Endothelial cell of umbilical vein (primary cell): ENCODE measurements at regions not wholly inside any gene's neighbourhood (a gene's known extent, or its start where the extent isn't known, plus 50 kb on each side); places are given as distances from the start of the nearest gene placed in this dataset.

Experiments
- BruUV-seq: library from RNA; stranded (reverse); fragments of 400-500 nt; replicated peaks from 2 replicates; lab custom pipeline; 2021; lab: Mats Ljungman, UMichigan
- CTCF ChIA-PET: fragments of 300-600, 350-600 bp; sonication (Branson Sonifier 250); formaldehyde crosslinking; loops from one replicate; lab custom pipeline; 2021; ENCODE audit warnings: antibody characterized with exemption, inconsistent platforms; lab: Charles Lee
- POLR2A ChIA-PET: fragments of 300-600, 350-600 bp; sonication (Branson Sonifier 250); formaldehyde crosslinking; loops from one replicate; lab custom pipeline; 2021; ENCODE audit warnings: antibody characterized with exemption, inconsistent platforms; lab: Charles Lee
- DNase-seq: peaks from one replicate; pipeline ENCODE4 v3.0.0-alpha.2; 2011; ENCODE audit warnings: low read depth, low spot score
- FAIRE-seq: peaks from 2 replicates; lab custom pipeline; 2011; peaks lifted over from hg19 to GRCh38; lab: Jason Lieb, UNC
- H2AFZ ChIP-seq: 2 replicates; pipeline ENCODE4 v1.6.0; 2012; ENCODE audit warnings: low read depth, low read length, control low read depth, inconsistent platforms
- H3K27ac ChIP-seq: 2 replicates; pipeline ENCODE4 v1.5.1; 2011; ENCODE audit warnings: low read depth, mild to moderate bottlenecking, control low read depth, low read length, moderate library complexity; ENCODE audit not compliant: insufficient read depth
- H3K27me3 ChIP-seq, 2 experiments: 2 replicates each; pipeline versions ENCODE4 v1.6.0 to v1.6.1; 2011; ENCODE audit warnings: low read length in 2 of 2, mixed read lengths in 1 of 2; ENCODE audit not compliant: control insufficient read depth in 2 of 2, insufficient read depth in 2 of 2
- H3K36me3 ChIP-seq, 2 experiments: 2 replicates in 1 of 2; 3 replicates in 1 of 2; pipeline ENCODE4 v1.5.1; 2011; ENCODE audit warnings: low read length in 2 of 2, mild to moderate bottlenecking in 1 of 2, moderate library complexity in 1 of 2; ENCODE audit not compliant: control insufficient read depth in 2 of 2, insufficient read depth in 2 of 2; ENCODE audit errors: extremely low read depth in 1 of 2
- H3K4me1 ChIP-seq: 3 replicates; pipeline ENCODE4 v1.5.1; 2011; ENCODE audit warnings: mild to moderate bottlenecking, low read length; ENCODE audit not compliant: control insufficient read depth, insufficient read depth; ENCODE audit errors: extremely low read depth
- H3K4me2 ChIP-seq: 2 replicates; pipeline ENCODE4 v1.6.1; 2011; ENCODE audit warnings: low read length, control low read depth, mixed read lengths; ENCODE audit not compliant: insufficient read depth
- H3K4me3 ChIP-seq, 3 experiments: fragments of 200-600 bp in 1 of 3; sonication (generic), shearing (Covaris generic) in 1 of 3; replicated peaks in 1 of 3; 2 replicates each; pipeline ENCODE4 v1.5.1; 2011 to 2016; ENCODE audit warnings: control low read depth in 3 of 3, low read length in 3 of 3, mild to moderate bottlenecking in 2 of 3, inconsistent platforms in 1 of 3, low read depth in 1 of 3, moderate library complexity in 1 of 3; ENCODE audit not compliant: insufficient read depth in 1 of 3
- H3K79me2 ChIP-seq: 2 replicates; pipeline ENCODE4 v1.6.0; 2012; ENCODE audit warnings: low read length, inconsistent platforms; ENCODE audit not compliant: control insufficient read depth, insufficient read depth
- H3K9ac ChIP-seq: replicated peaks from 2 replicates; pipeline ENCODE3; 2011; ENCODE audit warnings: low read length, control low read depth; ENCODE audit not compliant: insufficient read depth; ENCODE audit errors: extremely low read depth
- H3K9me1 ChIP-seq: replicated peaks from 3 replicates; pipeline ENCODE4 v1.6.0; 2011; ENCODE audit warnings: mild to moderate bottlenecking, low read length; ENCODE audit not compliant: control insufficient read depth, insufficient read depth; ENCODE audit errors: extremely low read depth
- H3K9me3 ChIP-seq: replicated peaks from 2 replicates; pipeline ENCODE4 v1.5.1; 2012; ENCODE audit warnings: low read length, inconsistent platforms; ENCODE audit not compliant: control insufficient read depth, insufficient read depth
- H4K20me1 ChIP-seq: replicated peaks from 2 replicates; pipeline ENCODE3; 2011; ENCODE audit warnings: mild to moderate bottlenecking, low read length; ENCODE audit not compliant: control insufficient read depth, insufficient read depth; ENCODE audit errors: extremely low read depth
- EZH2 ChIP-seq: IDR thresholded peaks from 2 replicates; pipeline ENCODE4 v1.6.1; 2012; ENCODE audit warnings: borderline replicate concordance, low read depth, mild to moderate bottlenecking, moderate library complexity, low read length, inconsistent platforms; ENCODE audit not compliant: severe bottlenecking
- FOS ChIP-seq: IDR thresholded peaks from 2 replicates; pipeline ENCODE4 v1.6.1; 2011; ENCODE audit warnings: mild to moderate bottlenecking, low read length, moderate library complexity, borderline replicate concordance; ENCODE audit not compliant: insufficient read depth
- GATA2 ChIP-seq: IDR thresholded peaks from 2 replicates; pipeline ENCODE4 v1.7.0; 2011; ENCODE audit warnings: low read depth, mild to moderate bottlenecking, moderate library complexity, mixed read lengths, low read length; ENCODE audit not compliant: insufficient read length, insufficient read depth
- JUN ChIP-seq: IDR thresholded peaks from 2 replicates; pipeline ENCODE4 v1.6.1; 2011; ENCODE audit warnings: borderline replicate concordance, low read depth; ENCODE audit not compliant: insufficient read length, insufficient read depth
- MYC ChIP-seq: IDR thresholded peaks from one replicate; pipeline ENCODE4 v1.6.1; 2011; ENCODE audit warnings: mild to moderate bottlenecking, low read depth, low read length
- POLR2A ChIP-seq: IDR thresholded peaks from 2 replicates; pipeline ENCODE4 v1.6.1; 2012; ENCODE audit warnings: low read depth, mild to moderate bottlenecking, control low read depth, low read length
- POLR2AphosphoS5 ChIP-seq: IDR thresholded peaks from 2 replicates; pipeline ENCODE4 v1.6.1; 2012; ENCODE audit warnings: low read depth, mild to moderate bottlenecking, control low read depth, low read length, moderate library complexity; ENCODE audit not compliant: insufficient read depth
- dilution Hi-C: fragments of 300-500 bp; cut with MboI; formaldehyde crosslinking; loops from one replicate; pipeline ENCODE4 v1.15.0; 2019; ENCODE audit warnings: low sequenced_read_pairs; ENCODE audit not compliant: extremely low pct_ligation_motif_present
- intact Hi-C: fragments of 100-400 bp; cut with micrococcal nuclease; formaldehyde crosslinking; loops from one replicate; pipeline ENCODE4 v1.10.0; 2022
- TF ChIP-seq, protein P1 (sequence below), 2 donors: IDR thresholded peaks; 1 replicate in 1 of 2; 2 replicates in 1 of 2; pipeline ENCODE4 v1.5.1; 2011; ENCODE audit warnings: low read length in 2 of 2, mild to moderate bottlenecking in 2 of 2, moderate library complexity in 2 of 2, control low read depth in 1 of 2, inconsistent platforms in 1 of 2, low read depth in 1 of 2; ENCODE audit not compliant: insufficient read depth in 1 of 2; ENCODE audit errors: extremely low read depth in 1 of 2
- TF ChIP-seq, protein P2 (sequence below): IDR thresholded peaks from 2 replicates; pipeline ENCODE4 v1.6.1; 2011; ENCODE audit not compliant: insufficient read depth, insufficient read length

DNA sequence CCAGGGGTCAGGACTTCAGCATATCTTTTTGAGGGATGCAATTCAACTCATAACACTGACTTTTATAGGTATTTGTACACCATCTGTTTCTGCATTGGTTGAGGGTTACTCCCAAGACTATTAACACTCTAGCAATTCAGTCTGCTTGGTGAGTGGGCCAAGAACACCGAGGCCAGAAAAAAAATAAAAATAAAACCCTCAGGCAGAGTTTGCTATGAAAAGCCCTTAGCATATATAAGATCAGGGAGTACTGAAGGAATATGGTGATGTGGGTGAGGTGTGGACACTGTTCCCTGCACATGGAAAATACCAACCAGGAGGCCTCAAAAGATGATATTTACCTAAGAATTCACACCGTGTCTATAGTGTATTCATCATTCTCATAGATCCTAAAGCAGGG, 383.2 kb upstream of the UBE2E3 start:
- no peaks in the 10 kb centered on the region for H3K9me3 ChIP-seq

More for the DNA sequence above, 383.2 kb upstream of the UBE2E3 start:
- CTCF ChIA-PET = no interaction called here
- BruUV-seq = no TSS peak
- no peaks in the 10 kb centered on the region for H3K4me1 ChIP-seq
- TF ChIP-seq, protein P1, sequence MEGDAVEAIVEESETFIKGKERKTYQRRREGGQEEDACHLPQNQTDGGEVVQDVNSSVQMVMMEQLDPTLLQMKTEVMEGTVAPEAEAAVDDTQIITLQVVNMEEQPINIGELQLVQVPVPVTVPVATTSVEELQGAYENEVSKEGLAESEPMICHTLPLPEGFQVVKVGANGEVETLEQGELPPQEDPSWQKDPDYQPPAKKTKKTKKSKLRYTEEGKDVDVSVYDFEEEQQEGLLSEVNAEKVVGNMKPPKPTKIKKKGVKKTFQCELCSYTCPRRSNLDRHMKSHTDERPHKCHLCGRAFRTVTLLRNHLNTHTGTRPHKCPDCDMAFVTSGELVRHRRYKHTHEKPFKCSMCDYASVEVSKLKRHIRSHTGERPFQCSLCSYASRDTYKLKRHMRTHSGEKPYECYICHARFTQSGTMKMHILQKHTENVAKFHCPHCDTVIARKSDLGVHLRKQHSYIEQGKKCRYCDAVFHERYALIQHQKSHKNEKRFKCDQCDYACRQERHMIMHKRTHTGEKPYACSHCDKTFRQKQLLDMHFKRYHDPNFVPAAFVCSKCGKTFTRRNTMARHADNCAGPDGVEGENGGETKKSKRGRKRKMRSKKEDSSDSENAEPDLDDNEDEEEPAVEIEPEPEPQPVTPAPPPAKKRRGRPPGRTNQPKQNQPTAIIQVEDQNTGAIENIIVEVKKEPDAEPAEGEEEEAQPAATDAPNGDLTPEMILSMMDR (IDR thresholded peaks at IDR 0.05; ENCODE audit: extremely low read depth in 1 of 2, insufficient read depth in 1 of 2, low read depth in 1 of 2, low read length in 2 of 2) = no peak
- TF ChIP-seq, protein P2, sequence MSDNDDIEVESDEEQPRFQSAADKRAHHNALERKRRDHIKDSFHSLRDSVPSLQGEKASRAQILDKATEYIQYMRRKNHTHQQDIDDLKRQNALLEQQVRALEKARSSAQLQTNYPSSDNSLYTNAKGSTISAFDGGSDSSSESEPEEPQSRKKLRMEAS = no peak
- TF ChIP-seq JUN = no peak
- no peak for TF ChIP-seq POLR2A
- TF ChIP-seq GATA2 = no peak
- TF ChIP-seq FOS = no peak
- TF ChIP-seq POLR2AphosphoS5 = no peak
- no peak for TF ChIP-seq EZH2
- TF ChIP-seq MYC = no peak
- H3K27ac ChIP-seq = no peak overlapping the region
- no peak for FAIRE-seq
- H4K20me1 ChIP-seq = no peaks in the 10 kb centered on the region
- H3K27me3 ChIP-seq = no peaks in the 10 kb centered on the region
- no peak overlapping the region for H3K4me2 ChIP-seq
- H3K36me3 ChIP-seq = no peaks in the 10 kb centered on the region
- dilution Hi-C loops = no loop called here
- H3K9me1 ChIP-seq = no peaks in the 10 kb centered on the region
- no peaks in the 10 kb centered on the region for H3K79me2 ChIP-seq
- no peak for DNase-seq
- no peak overlapping the region for H3K9ac ChIP-seq
- intact Hi-C loops = no loop called here
- POLR2A ChIA-PET = no interaction called here
- H3K4me3 ChIP-seq = no peak overlapping the region
- H2AFZ ChIP-seq = no peak overlapping the region
